Suprapubic skin (tissue), 4 donors: ENCODE measurements at regions not wholly inside any gene's neighbourhood (a gene's known extent, or its start where the extent isn't known, plus 50 kb on each side); places are given as distances from the start of the nearest gene placed in this dataset.

Source experiments
- CTCF ChIP-seq, 2 donors: fragments of 200-600 bp in 1 of 2; fragments of 450-650 bp in 1 of 2; sonication (generic) in 1 of 2; IDR thresholded peaks; one replicate each; pipeline ENCODE4 v1.5.1; 2016 to 2019; ENCODE audit warnings: antibody characterized with exemption in 2 of 2, mild to moderate bottlenecking in 1 of 2, moderate library complexity in 1 of 2
- EP300 ChIP-seq: sonication (generic); formaldehyde crosslinking; IDR thresholded peaks from one replicate; pipeline ENCODE4 v1.6.1; 2017; ENCODE audit warnings: antibody characterized with exemption
- POLR2A ChIP-seq, 2 donors: fragments of 450-650 bp; IDR thresholded peaks; one replicate each; pipeline ENCODE4 v1.6.1; 2017; ENCODE audit warnings: antibody characterized with exemption in 2 of 2, mild to moderate bottlenecking in 2 of 2, moderate library complexity in 2 of 2
- POLR2AphosphoS5 ChIP-seq, 3 donors: sonication (generic); formaldehyde crosslinking; IDR thresholded peaks; one replicate each; pipeline ENCODE4 v1.6.1; 2017; ENCODE audit warnings: antibody characterized with exemption in 3 of 3

GRCh38 chr2:173658946-173659371 is 304.3 kb downstream of the CDCA7 start:
- no peak for TF ChIP-seq POLR2A (IDR thresholded peaks at IDR 0.05)
- TF ChIP-seq CTCF (IDR thresholded peaks at IDR 0.05), result no peak
- no peak for TF ChIP-seq POLR2AphosphoS5 (IDR thresholded peaks at IDR 0.05)
- TF ChIP-seq EP300, result no peak
